RWPE1 (cell line): ENCODE measurements at regions not wholly inside any gene's neighbourhood (a gene's known extent, or its start where the extent isn't known, plus 50 kb on each side); places are given as distances from the start of the nearest gene placed in this dataset.

Experiments
- CTCF ChIA-PET: fragments of 350-600 bp; sonication (Branson Sonifier 250); formaldehyde crosslinking; extraction: SDS; loops from one replicate; lab custom pipeline; 2021; lab: Yijun Ruan, JAX
- POLR2A ChIA-PET: fragments of 400-600 bp; formaldehyde crosslinking; extraction: SDS; loops from one replicate; lab custom pipeline; 2020; ENCODE audit warnings: antibody characterized with exemption; ENCODE audit not compliant: low non-redundant PET; lab: Yijun Ruan, JAX
- DNase-seq: peaks from one replicate; pipeline ENCODE4 v3.0.0; 2012; ENCODE audit warnings: low spot score
- H3K27ac ChIP-seq: fragments of 450-650 bp; 2 replicates; pipeline ENCODE4 v1.5.1; 2017
- CTCF ChIP-seq: fragments of 450-650 bp; conservative IDR thresholded peaks from 2 replicates; pipeline ENCODE4 v1.5.1; 2017; ENCODE audit warnings: low read depth, mild to moderate bottlenecking

- H3K27ac ChIP-seq, result no peak overlapping the region
- DNase-seq, result no peak
- TF ChIP-seq CTCF, result no peak
- ChIA-PET CTCF (no interaction called here), POLR2A (no interaction called here)
Observed at GRCh38 chr7:145009876-145010275, 174.0 kb upstream of the TPK1 start.

GRCh38 chr7:145005601-145006000 lies 169.7 kb upstream of the TPK1 start:
- no peak for TF ChIP-seq CTCF
- POLR2A ChIA-PET, result no interaction called here
- H3K27ac ChIP-seq, result no peak overlapping the region
- DNase-seq, result no peak
- CTCF ChIA-PET, result interaction anchor here (0.6 kb wide), 1 partner anchor 21 kb away, joined by 3 read pairs; no protein-coding TSS in a partner anchor

GRCh38 chr7:144997512-144997911 lies 161.7 kb upstream of the TPK1 start:
- no peak overlapping the region for H3K27ac ChIP-seq
- no peak for DNase-seq
- ChIA-PET CTCF (no interaction called here), POLR2A (no interaction called here)
- TF ChIP-seq CTCF, result no peak

GRCh38 chr7:144995495-144995894 lies 159.6 kb upstream of the TPK1 start:
- CTCF ChIA-PET, result no interaction called here
- DNase-seq, result no peak
- POLR2A ChIA-PET, result no interaction called here
- TF ChIP-seq CTCF, result no peak
- H3K27ac ChIP-seq, result no peak overlapping the region

GRCh38 chr7:144991041-144991440 lies 155.2 kb upstream of the TPK1 start:
- H3K27ac ChIP-seq, result no peak overlapping the region
- POLR2A ChIA-PET, result no interaction called here
- CTCF ChIA-PET, result interaction anchor here (0.6 kb wide), 2 partner anchors 28 to 200 kb away, joined by 3 read pairs; no protein-coding TSS in a partner anchor
- no peak for DNase-seq
- no peak for TF ChIP-seq CTCF

- ChIA-PET CTCF (no interaction called here), POLR2A (no interaction called here)
- H3K27ac ChIP-seq, result no peak overlapping the region
- TF ChIP-seq CTCF, result no peak
- DNase-seq, result no peak
Observed at GRCh38 chr7:144987686-144988085, 151.8 kb upstream of the TPK1 start.

- POLR2A ChIA-PET, result no interaction called here
- DNase-seq, result no peak
- no peak for TF ChIP-seq CTCF
- no peak overlapping the region for H3K27ac ChIP-seq
- CTCF ChIA-PET, result no interaction called here
Observed at GRCh38 chr7:144982133-144982532, 146.3 kb upstream of the TPK1 start.
